ENCODE measurements at regions not wholly inside any gene's neighbourhood (a gene's known extent, or its start where the extent isn't known, plus 50 kb on each side); places are given as distances from the start of the nearest gene placed in this dataset.

DNA sequence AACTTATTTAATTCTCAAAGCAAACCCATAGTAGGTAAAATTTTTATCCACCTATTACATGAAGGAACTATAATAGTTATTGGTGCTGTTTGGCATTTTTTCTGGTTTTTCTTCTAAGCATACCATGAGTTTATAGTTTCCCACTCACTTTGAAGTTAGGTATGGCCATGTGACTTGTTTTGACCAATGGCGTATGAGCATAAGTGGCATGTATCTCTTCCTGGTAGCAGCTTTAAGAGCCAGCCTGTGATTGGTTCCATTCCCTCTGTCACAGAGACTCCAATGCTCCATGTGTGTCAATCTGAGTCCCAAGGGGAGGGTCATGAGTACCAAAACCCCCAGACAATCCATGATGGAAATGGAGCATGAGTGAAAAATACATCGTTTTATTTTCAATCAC is 282.9 kb upstream of the N4BP1 start:
- DNase-seq (ENCODE audit: low spot score), result no peak
- CTCF ChIA-PET, result no interaction called here
- TF ChIP-seq CTCF (conservative IDR thresholded peaks at IDR 0.05; ENCODE audit: low read depth), result no peak

GRCh38 chr16:48887646-48888210 is 277.7 kb upstream of the N4BP1 start:
- POLR2A ChIA-PET (ENCODE audit: low non-redundant PET), result no interaction called here
- TF ChIP-seq CTCF (conservative IDR thresholded peaks at IDR 0.05; ENCODE audit: low read depth), result no peak
- no peak for DNase-seq (ENCODE audit: low spot score)
- H3K27ac ChIP-seq, result no peak overlapping the region
- CTCF ChIA-PET, result no interaction called here

More for the DNA sequence above, 282.9 kb upstream of the N4BP1 start:
- H3K27ac ChIP-seq, result no peak overlapping the region
- POLR2A ChIA-PET (ENCODE audit: low non-redundant PET), result no interaction called here

GRCh38 chr16:48885471-48885870 is 275.5 kb upstream of the N4BP1 start:
- TF ChIP-seq CTCF (conservative IDR thresholded peaks at IDR 0.05; ENCODE audit: low read depth), result no peak
- ChIA-PET CTCF (no interaction called here), POLR2A (ENCODE audit: low non-redundant PET) (no interaction called here)
- DNase-seq (ENCODE audit: low spot score), result no peak
- H3K27ac ChIP-seq, result no peak overlapping the region

DNA sequence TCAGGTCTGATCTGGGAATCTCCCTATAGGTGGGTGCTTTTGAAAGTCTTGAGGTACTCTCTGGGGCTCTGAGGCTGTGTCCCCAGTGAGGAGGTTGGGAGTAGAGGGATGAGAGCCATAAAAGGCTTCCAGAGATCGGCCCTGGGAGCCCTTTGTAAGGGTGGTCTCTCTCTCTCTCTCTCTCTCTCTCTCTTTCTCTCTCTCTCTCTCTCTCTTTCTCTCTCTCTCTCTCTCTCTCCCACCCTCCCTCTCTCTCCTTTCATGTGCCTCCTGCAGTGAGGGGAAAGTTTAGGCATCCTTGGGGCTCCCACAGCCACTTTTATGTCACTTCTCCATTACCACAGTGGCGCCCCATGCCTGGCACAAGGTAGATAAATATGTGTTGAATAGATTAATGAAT is 271.3 kb upstream of the N4BP1 start:
- ChIA-PET CTCF (no interaction called here), POLR2A (ENCODE audit: low non-redundant PET) (no interaction called here)
- H3K27ac ChIP-seq, result no peak overlapping the region
- DNase-seq (ENCODE audit: low spot score), result no peak
- TF ChIP-seq CTCF (conservative IDR thresholded peaks at IDR 0.05; ENCODE audit: low read depth), result no peak

- H3K27ac ChIP-seq, result no peak overlapping the region
- CTCF ChIA-PET, result no interaction called here
- no peak for DNase-seq (ENCODE audit: low spot score)
- POLR2A ChIA-PET (ENCODE audit: low non-redundant PET), result no interaction called here
- no peak for TF ChIP-seq CTCF (conservative IDR thresholded peaks at IDR 0.05; ENCODE audit: low read depth)
These were observed 269.5 kb upstream of the N4BP1 start for GRCh38 chr16:48879223-48880122.

DNA sequence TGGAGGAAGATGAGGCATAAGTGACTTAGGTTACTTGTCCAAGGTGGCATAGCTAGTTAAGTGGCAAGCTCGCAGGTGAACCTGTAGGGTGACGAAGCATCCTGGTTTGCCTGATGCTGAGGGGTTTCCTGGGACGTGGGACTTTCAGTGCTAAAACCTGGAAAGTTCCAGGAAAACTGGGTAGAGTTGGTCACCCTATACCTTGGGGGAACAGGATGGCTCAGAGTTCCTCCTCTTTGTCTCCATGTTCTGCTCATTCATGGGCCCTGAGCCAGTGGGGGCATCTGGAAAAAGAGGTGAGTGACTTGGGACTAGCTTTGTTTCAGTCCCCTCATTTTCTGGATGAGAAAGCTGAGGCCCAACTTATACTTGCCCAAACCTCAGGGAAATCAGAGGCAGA is 268.0 kb upstream of the N4BP1 start:
- ChIA-PET CTCF (no interaction called here), POLR2A (ENCODE audit: low non-redundant PET) (no interaction called here)
- no peak overlapping the region for H3K27ac ChIP-seq
- DNase-seq (ENCODE audit: low spot score), result no peak
- no peak for TF ChIP-seq CTCF (conservative IDR thresholded peaks at IDR 0.05; ENCODE audit: low read depth)

All from RWPE1 (cell line).